SK-N-SH (cell line): ENCODE measurements at regions not wholly inside any gene's neighbourhood (a gene's known extent, or its start where the extent isn't known, plus 50 kb on each side); places are given as distances from the start of the nearest gene placed in this dataset.
"Not testable (repeated sequence)": the region's sequence is repeated elsewhere in the genome, so short reads cannot be mapped to it uniquely, and the experiment has no call there.

Source experiments
- CTCF ChIA-PET: fragments of 300-600, 350-600 bp; formaldehyde crosslinking; extraction: SDS; loops from one replicate; lab custom pipeline; 2021; lab: Yijun Ruan, JAX
- POLR2A ChIA-PET: fragments of 350-600 bp; sonication (Branson Sonifier 250); formaldehyde crosslinking; extraction: SDS; loops from one replicate; lab custom pipeline; 2020; ENCODE audit warnings: antibody characterized with exemption, inconsistent platforms; lab: Yijun Ruan, JAX
- DNase-seq: peaks from one replicate; pipeline ENCODE4 v3.0.0; 2012
- H2AFZ ChIP-seq: fragments of 200-600 bp; sonication (generic); 2 replicates; pipeline ENCODE4 v1.8.1; 2016; ENCODE audit warnings: antibody characterized with exemption, mild to moderate bottlenecking, low read depth
- H3F3A ChIP-seq: fragments of 200-600 bp; sonication (generic); replicated peaks from 2 replicates; pipeline ENCODE3; 2016; ENCODE audit warnings: antibody characterized with exemption, mild to moderate bottlenecking; ENCODE audit not compliant: insufficient read depth
- H3K27ac ChIP-seq, 2 experiments: fragments of 200-500 bp in 1 of 2; fragments of 200-600 bp in 1 of 2; sonication (Bioruptor generic) in 1 of 2; sonication (generic), shearing (Covaris generic) in 1 of 2; 2 replicates each; pipeline versions ENCODE4 v1.5.1 to v1.6.1; 2014 to 2016; ENCODE audit warnings: low read depth in 2 of 2, inconsistent platforms in 1 of 2, low read length in 1 of 2, mild to moderate bottlenecking in 1 of 2, mixed read lengths in 1 of 2
- H3K27me3 ChIP-seq: fragments of 200-600 bp; sonication (generic), shearing (Covaris generic); 2 replicates; pipeline ENCODE4 v1.6.1; 2016; ENCODE audit warnings: mixed run types; ENCODE audit not compliant: insufficient read depth
- H3K36me3 ChIP-seq, 2 experiments: fragments of 200-500 bp in 1 of 2; fragments of 200-600 bp in 1 of 2; sonication (Bioruptor generic) in 1 of 2; sonication (generic) in 1 of 2; replicated peaks in 1 of 2; 2 replicates each; pipeline versions ENCODE3 to v1.5.1; 2014 to 2016; ENCODE audit warnings: low read length in 1 of 2, mild to moderate bottlenecking in 1 of 2; ENCODE audit not compliant: insufficient read depth in 2 of 2, control insufficient read depth in 1 of 2
- H3K4me1 ChIP-seq, 2 experiments: fragments of 200-500 bp in 1 of 2; fragments of 200-600 bp in 1 of 2; sonication (Bioruptor generic) in 1 of 2; sonication (generic), shearing (Covaris generic) in 1 of 2; 2 replicates each; pipeline versions ENCODE4 v1.5.1 to v1.6.1; 2014 to 2016; ENCODE audit warnings: low read depth in 1 of 2, low read length in 1 of 2, mixed run types in 1 of 2; ENCODE audit not compliant: insufficient read depth in 2 of 2, control insufficient read depth in 1 of 2
- H3K4me2 ChIP-seq: fragments of 200-600 bp; sonication (generic), shearing (Covaris generic); 2 replicates; pipeline ENCODE4 v1.6.1; 2017; ENCODE audit warnings: mixed run types
- H3K4me3 ChIP-seq, 2 experiments: fragments of 200-500 bp in 1 of 2; fragments of 200-600 bp in 1 of 2; sonication (Bioruptor generic) in 1 of 2; sonication (generic), shearing (Covaris generic) in 1 of 2; 2 replicates each; pipeline versions ENCODE4 v1.5.1 to v1.8.1; 2014 to 2016; ENCODE audit warnings: low read depth in 2 of 2, inconsistent platforms in 1 of 2, low read length in 1 of 2, mild to moderate bottlenecking in 1 of 2, mixed read lengths in 1 of 2, moderate library complexity in 1 of 2
- H3K79me2 ChIP-seq: fragments of 200-600 bp; sonication (generic); 2 replicates; pipeline ENCODE4 v1.8.1; 2017; ENCODE audit warnings: mild to moderate bottlenecking; ENCODE audit not compliant: insufficient read depth
- H3K9ac ChIP-seq: fragments of 200-600 bp; sonication (generic); 2 replicates; pipeline ENCODE4 v1.6.1; 2017; ENCODE audit warnings: mixed run types
- H3K9me2 ChIP-seq: fragments of 200-600 bp; sonication (generic); 2 replicates; pipeline ENCODE4 v1.6.1; 2017; ENCODE audit warnings: mixed run types
- H3K9me3 ChIP-seq: fragments of 200-600 bp; sonication (generic); 2 replicates; pipeline ENCODE4 v1.6.1; 2017; ENCODE audit warnings: mixed run types, mild to moderate bottlenecking, moderate library complexity
- H4K20me1 ChIP-seq: fragments of 200-600 bp; sonication (generic); 2 replicates; pipeline ENCODE4 v1.6.1; 2017; ENCODE audit warnings: mild to moderate bottlenecking, mixed run types; ENCODE audit not compliant: insufficient read depth
- WGBS: methylation state at CpG from one replicate; pipeline ENCODE4 v1.1.6; 2017; ENCODE audit warnings: low lambda C conversion rate; 5-methylcytosine and 5-hydroxymethylcytosine counted together

DNA sequence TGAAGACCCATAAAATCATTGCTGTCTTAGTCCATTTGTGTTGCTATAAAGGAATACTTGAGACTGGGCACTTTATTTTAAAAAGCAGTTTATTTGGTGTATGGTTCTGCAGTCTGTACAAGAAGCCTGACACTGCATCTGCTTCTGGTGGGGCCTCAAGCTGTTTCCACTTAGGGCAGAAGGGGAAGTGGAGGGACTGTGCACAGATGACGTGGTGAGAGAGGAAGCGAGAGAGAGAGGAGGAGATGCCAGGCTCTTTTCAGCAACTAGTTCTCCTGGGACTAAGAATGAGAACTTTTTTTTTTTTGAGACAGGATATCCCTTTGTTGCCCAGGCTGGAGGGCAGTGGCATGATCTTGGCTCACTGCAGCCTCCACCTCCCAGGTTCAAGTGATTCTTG is 171.9 kb downstream of the NPIPA7 start:
- H3K4me2 ChIP-seq, DNase-seq, H3K9me3 ChIP-seq, H3K4me3 ChIP-seq, H4K20me1 ChIP-seq, H3K4me1 ChIP-seq, H3K9ac ChIP-seq, H3K36me3 ChIP-seq, CTCF ChIA-PET, H3K79me2 ChIP-seq, H3K9me2 ChIP-seq, H3F3A ChIP-seq, H3K27me3 ChIP-seq, POLR2A ChIA-PET, H3K27ac ChIP-seq, H2AFZ ChIP-seq: not testable (repeated sequence)
- WGBS: 55% methylated on average over 2 of the region's 2 CpGs

DNA sequence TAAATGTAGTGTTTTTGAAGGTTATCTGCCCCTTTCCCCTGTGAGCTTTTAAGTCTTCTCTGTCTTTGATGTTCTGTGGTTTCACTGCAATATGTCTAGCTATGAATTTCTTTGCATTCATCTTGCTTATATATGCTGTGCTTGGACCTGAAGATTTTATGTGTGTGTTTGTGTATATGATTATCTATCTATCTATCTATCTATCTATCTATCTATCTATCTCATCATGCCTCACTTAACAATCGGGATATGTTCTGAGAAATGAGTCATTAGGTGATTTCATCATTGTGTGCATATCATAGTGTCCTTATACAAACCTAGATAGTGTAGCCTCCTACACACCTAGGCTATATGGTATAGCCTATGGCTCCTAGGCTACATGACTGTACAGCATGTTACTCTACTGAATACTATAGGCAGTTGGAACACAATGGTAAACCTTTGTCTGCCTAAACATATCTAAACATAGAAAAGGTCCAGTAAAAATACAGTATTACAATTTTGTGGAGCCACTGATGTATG is 173.9 kb downstream of the NPIPA7 start:
- H3K4me1 ChIP-seq, H3K9me2 ChIP-seq, H3K79me2 ChIP-seq, H3K9ac ChIP-seq, H3K9me3 ChIP-seq, POLR2A ChIA-PET, CTCF ChIA-PET, H2AFZ ChIP-seq, H4K20me1 ChIP-seq, H3K27ac ChIP-seq, DNase-seq, H3K4me2 ChIP-seq, H3F3A ChIP-seq, H3K4me3 ChIP-seq, H3K36me3 ChIP-seq, H3K27me3 ChIP-seq: not testable (repeated sequence)
- WGBS: 36% methylated on average over 1 of the region's 1 CpG

DNA sequence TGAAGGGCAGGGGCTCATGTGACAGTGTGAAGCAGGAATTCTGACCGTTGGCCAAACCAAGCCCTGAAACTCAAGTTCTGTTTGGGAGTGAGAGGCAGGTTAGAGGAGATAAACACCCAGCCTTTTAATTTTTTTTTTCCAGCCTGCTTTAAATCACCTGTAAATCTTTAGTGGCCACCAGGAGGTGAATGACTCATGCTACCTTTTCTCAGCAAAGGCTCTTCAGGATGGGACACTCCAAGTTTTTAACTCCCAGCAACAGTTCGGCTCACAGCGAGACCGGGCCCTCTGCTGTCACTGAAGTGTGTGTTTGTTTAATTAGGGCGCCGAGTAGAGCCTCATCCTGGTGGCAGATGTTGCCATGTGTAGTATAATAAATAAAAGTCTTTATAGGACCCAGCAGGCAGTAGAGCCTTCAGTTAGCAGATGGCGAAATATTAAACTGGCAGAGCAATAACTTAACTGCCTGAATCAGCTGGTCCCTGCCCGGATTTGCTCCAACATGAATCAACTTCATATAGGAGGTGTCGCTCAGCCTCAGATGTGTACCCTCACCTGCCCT is 180.3 kb downstream of the NPIPA7 start:
- DNase-seq, H2AFZ ChIP-seq, H3K27ac ChIP-seq, H3F3A ChIP-seq, H3K4me2 ChIP-seq, H4K20me1 ChIP-seq, H3K9me2 ChIP-seq, H3K79me2 ChIP-seq, H3K4me1 ChIP-seq, H3K9me3 ChIP-seq, POLR2A ChIA-PET, H3K27me3 ChIP-seq, H3K9ac ChIP-seq, CTCF ChIA-PET, H3K36me3 ChIP-seq, H3K4me3 ChIP-seq: not testable (repeated sequence)
- WGBS: 77% methylated on average over 5 of the region's 9 CpGs

DNA sequence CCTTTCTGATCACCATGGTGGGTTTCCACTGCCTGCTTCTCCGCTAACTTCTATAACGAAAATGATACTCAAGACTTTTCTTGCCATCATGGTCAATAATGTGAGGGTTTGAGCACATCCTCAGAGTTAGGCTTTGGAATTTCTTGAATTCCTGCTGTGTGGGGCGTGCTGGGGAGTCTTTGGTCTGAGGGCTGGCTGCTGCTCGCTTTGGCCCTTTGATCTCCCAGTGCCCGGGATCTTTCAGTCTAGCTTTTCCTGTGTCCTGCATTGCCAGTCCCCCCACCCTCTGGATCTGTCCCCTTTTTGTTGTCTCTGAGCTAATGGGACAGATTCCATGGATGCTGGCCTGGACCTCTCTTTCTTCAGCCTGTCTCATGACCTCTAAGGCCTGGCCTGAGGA is 182.6 kb downstream of the NPIPA7 start:
- not testable (repeated sequence) for H3F3A ChIP-seq, H2AFZ ChIP-seq
- WGBS: 52% methylated on average over 5 of the region's 5 CpGs

DNA sequence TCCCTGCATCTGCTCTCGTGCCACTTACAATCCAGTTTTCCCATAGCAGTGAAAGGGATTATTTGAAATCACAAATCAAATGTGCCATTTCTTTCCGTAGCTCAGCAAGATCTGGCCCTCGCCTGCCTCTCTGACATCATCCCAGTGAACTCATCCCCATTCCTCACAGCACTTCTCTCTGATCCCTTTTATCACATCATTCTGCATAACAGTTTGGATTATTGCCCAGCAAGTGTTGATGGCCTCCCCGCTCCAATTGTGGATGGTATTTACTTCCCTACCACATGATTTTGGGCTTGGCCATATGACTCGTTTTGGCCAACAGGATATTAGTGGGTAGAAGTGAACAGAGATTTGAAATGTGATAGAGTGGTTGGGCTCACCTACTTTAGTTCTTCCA is 185.0 kb downstream of the NPIPA7 start:
- H3K9ac ChIP-seq, H3K4me1 ChIP-seq, H4K20me1 ChIP-seq, CTCF ChIA-PET, H3K27me3 ChIP-seq, H3K9me2 ChIP-seq, H3K27ac ChIP-seq, H2AFZ ChIP-seq, DNase-seq, H3F3A ChIP-seq, H3K9me3 ChIP-seq, POLR2A ChIA-PET, H3K36me3 ChIP-seq, H3K4me2 ChIP-seq, H3K4me3 ChIP-seq, H3K79me2 ChIP-seq: not testable (repeated sequence)
- WGBS: 17% methylated on average over 1 of the region's 5 CpGs

More for the DNA sequence above, 182.6 kb downstream of the NPIPA7 start:
- H3K36me3 ChIP-seq, CTCF ChIA-PET, H3K27me3 ChIP-seq, H4K20me1 ChIP-seq, POLR2A ChIA-PET, DNase-seq, H3K9me3 ChIP-seq, H3K4me1 ChIP-seq, H3K27ac ChIP-seq, H3K9me2 ChIP-seq, H3K4me3 ChIP-seq, H3K79me2 ChIP-seq, H3K4me2 ChIP-seq, H3K9ac ChIP-seq: not testable (repeated sequence)

DNA sequence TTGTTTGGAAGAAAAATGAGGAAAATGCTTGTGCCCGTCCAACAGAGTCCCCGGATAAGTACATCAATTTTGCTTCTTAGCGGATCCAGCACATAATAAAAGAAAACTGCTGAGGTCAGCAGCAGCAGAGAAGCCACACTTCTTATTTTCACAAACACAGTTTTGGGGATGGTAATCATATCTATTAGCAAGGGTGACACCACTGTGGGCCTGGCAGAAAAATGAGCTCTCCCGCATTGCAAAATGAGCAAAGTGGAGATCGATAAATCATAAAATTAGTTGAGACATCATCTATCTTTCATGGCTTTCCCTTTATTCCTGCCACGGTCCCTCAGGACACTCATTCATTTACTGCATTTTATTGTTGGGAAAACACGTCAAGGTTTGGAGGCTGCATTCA is 186.4 kb downstream of the NPIPA7 start:
- H3K4me2 ChIP-seq, CTCF ChIA-PET, H3K36me3 ChIP-seq, H3F3A ChIP-seq, H3K79me2 ChIP-seq, H3K9ac ChIP-seq, H4K20me1 ChIP-seq, H3K4me3 ChIP-seq, DNase-seq, H3K9me3 ChIP-seq, H3K4me1 ChIP-seq, H3K27me3 ChIP-seq, H3K9me2 ChIP-seq, H3K27ac ChIP-seq, POLR2A ChIA-PET, H2AFZ ChIP-seq: not testable (repeated sequence)
- no CpG with 5 or more reads among the region's 7 CpGs for WGBS
